ENCODE measurements at regions not wholly inside any gene's neighbourhood (a gene's known extent, or its start where the extent isn't known, plus 50 kb on each side); places are given as distances from the start of the nearest gene placed in this dataset.
"Not testable (repeated sequence)": the region's sequence is repeated elsewhere in the genome, so short reads cannot be mapped to it uniquely, and the experiment has no call there.

- no peak overlapping the region for H2AFZ ChIP-seq (ENCODE audit: low read depth, low read length)
- no peaks in the 10 kb centered on the region for H4K20me1 ChIP-seq (ENCODE audit: insufficient read depth, low read length)
- H3K27me3 ChIP-seq (ENCODE audit: low read depth, low read length): no peaks in the 10 kb centered on the region
- no peaks in the 10 kb centered on the region for H3K4me1 ChIP-seq (ENCODE audit: low read length)
- H3K9me3 ChIP-seq (ENCODE audit: insufficient read depth, low read length): no peaks in the 10 kb centered on the region
- no peaks in the 10 kb centered on the region for H3K79me2 ChIP-seq (ENCODE audit: low read length)
- H3K4me3 ChIP-seq (ENCODE audit: low read length): no peak overlapping the region
- no peak overlapping the region for H3K4me2 ChIP-seq (ENCODE audit: low read length)
- no peak overlapping the region for H3K9ac ChIP-seq (ENCODE audit: low read length)
- H3K27ac ChIP-seq (ENCODE audit: low read length): no peak overlapping the region
- TF ChIP-seq CTCF (IDR thresholded peaks at IDR 0.05; ENCODE audit: low read depth, low read length) (no peak), EZH2phosphoT487 (IDR thresholded peaks at IDR 0.05; ENCODE audit: low read depth) (no peak)
- H3K36me3 ChIP-seq (replicated peaks; ENCODE audit: low read depth, low read length): no peaks in the 10 kb centered on the region
Observed at GRCh38 chr6:165159460-165159859, 149.9 kb downstream of the C6orf118 start.

- Histone ChIP-seq H3K4me1 (ENCODE audit: low read length) (no peaks in the 10 kb centered on the region), H3K79me2 (ENCODE audit: low read length) (no peaks in the 10 kb centered on the region), H3K27me3 (ENCODE audit: low read depth, low read length) (no peaks in the 10 kb centered on the region), H2AFZ (ENCODE audit: low read depth, low read length) (no peak overlapping the region), H3K4me2 (ENCODE audit: low read length) (no peak overlapping the region), H3K9ac (ENCODE audit: low read length) (no peak overlapping the region), H3K9me3 (ENCODE audit: insufficient read depth, low read length) (no peaks in the 10 kb centered on the region), H3K4me3 (ENCODE audit: low read length) (no peak overlapping the region), H4K20me1 (ENCODE audit: insufficient read depth, low read length) (no peaks in the 10 kb centered on the region), H3K27ac (ENCODE audit: low read length) (no peak overlapping the region), H3K36me3 (replicated peaks; ENCODE audit: low read depth, low read length) (no peaks in the 10 kb centered on the region)
- no peak for TF ChIP-seq EZH2phosphoT487 (IDR thresholded peaks at IDR 0.05; ENCODE audit: low read depth)
- no peak for TF ChIP-seq CTCF (IDR thresholded peaks at IDR 0.05; ENCODE audit: low read depth, low read length)
Observed at GRCh38 chr6:165146456-165146855, 162.9 kb downstream of the C6orf118 start.

GRCh38 chr6:165135889-165136288, 173.5 kb downstream of the C6orf118 start:
- TF ChIP-seq EZH2phosphoT487 (IDR thresholded peaks at IDR 0.05; ENCODE audit: low read depth): no peak
- no peak for TF ChIP-seq CTCF (IDR thresholded peaks at IDR 0.05; ENCODE audit: low read depth, low read length)
- Histone ChIP-seq H2AFZ (ENCODE audit: low read depth, low read length) (no peak overlapping the region), H3K36me3 (replicated peaks; ENCODE audit: low read depth, low read length) (no peaks in the 10 kb centered on the region), H3K27ac (ENCODE audit: low read length) (no peak overlapping the region), H3K9ac (ENCODE audit: low read length) (no peak overlapping the region), H3K9me3 (ENCODE audit: insufficient read depth, low read length) (no peaks in the 10 kb centered on the region), H3K4me1 (ENCODE audit: low read length) (no peaks in the 10 kb centered on the region), H4K20me1 (ENCODE audit: insufficient read depth, low read length) (no peaks in the 10 kb centered on the region), H3K27me3 (ENCODE audit: low read depth, low read length) (no peaks in the 10 kb centered on the region), H3K4me3 (ENCODE audit: low read length) (no peak overlapping the region), H3K4me2 (ENCODE audit: low read length) (no peak overlapping the region), H3K79me2 (ENCODE audit: low read length) (no peaks in the 10 kb centered on the region)

GRCh38 chr6:165129086-165129485, 180.3 kb downstream of the C6orf118 start:
- Histone ChIP-seq H3K4me2 (ENCODE audit: low read length) (no peak overlapping the region), H3K36me3 (replicated peaks; ENCODE audit: low read depth, low read length) (no peaks in the 10 kb centered on the region), H3K9ac (ENCODE audit: low read length) (no peak overlapping the region), H2AFZ (ENCODE audit: low read depth, low read length) (no peak overlapping the region), H3K27ac (ENCODE audit: low read length) (no peak overlapping the region), H3K4me3 (ENCODE audit: low read length) (no peak overlapping the region), H3K79me2 (ENCODE audit: low read length) (no peaks in the 10 kb centered on the region), H3K4me1 (ENCODE audit: low read length) (no peaks in the 10 kb centered on the region), H4K20me1 (ENCODE audit: insufficient read depth, low read length) (no peaks in the 10 kb centered on the region), H3K9me3 (ENCODE audit: insufficient read depth, low read length) (no peaks in the 10 kb centered on the region), H3K27me3 (ENCODE audit: low read depth, low read length) (no peaks in the 10 kb centered on the region)
- TF ChIP-seq CTCF (IDR thresholded peaks at IDR 0.05; ENCODE audit: low read depth, low read length): no peak
- TF ChIP-seq EZH2phosphoT487 (IDR thresholded peaks at IDR 0.05; ENCODE audit: low read depth): no peak

GRCh38 chr6:165127743-165128142, 181.7 kb downstream of the C6orf118 start:
- not testable (repeated sequence) for H3K27ac ChIP-seq (ENCODE audit: low read length); H3K4me2 ChIP-seq (ENCODE audit: low read length); H4K20me1 ChIP-seq (ENCODE audit: insufficient read depth, low read length); H3K9me3 ChIP-seq (ENCODE audit: insufficient read depth, low read length); H3K79me2 ChIP-seq (ENCODE audit: low read length); H3K27me3 ChIP-seq (ENCODE audit: low read depth, low read length); H3K36me3 ChIP-seq (replicated peaks; ENCODE audit: low read depth, low read length); H3K4me3 ChIP-seq (ENCODE audit: low read length); H3K4me1 ChIP-seq (ENCODE audit: low read length); H3K9ac ChIP-seq (ENCODE audit: low read length); H2AFZ ChIP-seq (ENCODE audit: low read depth, low read length)

GRCh38 chr6:165124681-165125080, 184.7 kb downstream of the C6orf118 start:
- H3K27ac ChIP-seq (ENCODE audit: low read length); H4K20me1 ChIP-seq (ENCODE audit: insufficient read depth, low read length); H3K9ac ChIP-seq (ENCODE audit: low read length); H3K4me1 ChIP-seq (ENCODE audit: low read length); H3K36me3 ChIP-seq (replicated peaks; ENCODE audit: low read depth, low read length); H3K9me3 ChIP-seq (ENCODE audit: insufficient read depth, low read length); H3K79me2 ChIP-seq (ENCODE audit: low read length); H2AFZ ChIP-seq (ENCODE audit: low read depth, low read length); H3K4me2 ChIP-seq (ENCODE audit: low read length); H3K4me3 ChIP-seq (ENCODE audit: low read length); H3K27me3 ChIP-seq (ENCODE audit: low read depth, low read length): not testable (repeated sequence)
